MV-4-11 (cell line): ENCODE measurements at regions not wholly inside any gene's neighbourhood (a gene's known extent, or its start where the extent isn't known, plus 50 kb on each side); places are given as distances from the start of the nearest gene placed in this dataset.
"Not testable (repeated sequence)": the region's sequence is repeated elsewhere in the genome, so short reads cannot be mapped to it uniquely, and the experiment has no call there.

ENCODE experiments used
- DNase-seq: peaks from one replicate; lab custom pipeline; 2025; lab: John Stamatoyannopoulos, UW

DNA sequence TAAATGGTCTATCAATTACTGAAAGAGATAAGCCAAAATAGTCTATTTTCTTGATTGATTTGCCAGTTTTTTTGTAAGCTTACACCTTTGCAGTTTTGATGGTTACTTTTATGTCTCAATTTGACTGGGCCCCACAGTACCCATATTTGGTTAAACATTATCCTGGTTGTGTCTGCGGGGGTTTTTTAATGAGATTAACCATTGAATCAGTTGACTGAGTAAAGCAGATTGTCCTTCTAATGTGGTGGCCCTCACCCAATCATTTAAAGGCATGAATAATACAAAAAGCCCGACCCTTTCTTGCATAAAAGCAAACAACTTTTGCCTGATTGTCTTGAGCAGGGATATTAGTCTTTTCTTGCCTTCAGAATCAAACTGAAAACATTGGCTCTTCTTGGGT lies 650.0 kb upstream of the RGS18 start:
- DNase-seq: no peak

DNA sequence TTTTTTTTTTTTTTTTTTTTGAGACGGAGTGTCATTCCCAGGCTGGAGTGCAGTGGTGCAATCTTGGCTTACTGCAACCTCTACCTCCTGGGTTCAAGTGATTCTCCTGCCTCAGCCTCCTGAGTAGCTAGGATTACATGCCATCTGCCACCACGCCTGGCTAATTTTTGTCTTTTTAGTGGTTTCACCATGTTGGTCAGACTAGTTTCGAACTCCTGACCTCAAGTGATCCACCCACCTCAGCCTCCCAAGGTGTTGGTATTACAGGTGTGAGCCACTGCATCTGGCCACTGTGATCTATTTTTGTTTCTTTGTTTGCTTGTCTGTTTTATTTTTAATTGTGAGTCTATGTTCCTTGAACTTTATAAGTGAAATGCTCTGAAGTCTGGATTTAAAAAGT lies 646.8 kb upstream of the RGS18 start:
- DNase-seq: not testable (repeated sequence)

DNA sequence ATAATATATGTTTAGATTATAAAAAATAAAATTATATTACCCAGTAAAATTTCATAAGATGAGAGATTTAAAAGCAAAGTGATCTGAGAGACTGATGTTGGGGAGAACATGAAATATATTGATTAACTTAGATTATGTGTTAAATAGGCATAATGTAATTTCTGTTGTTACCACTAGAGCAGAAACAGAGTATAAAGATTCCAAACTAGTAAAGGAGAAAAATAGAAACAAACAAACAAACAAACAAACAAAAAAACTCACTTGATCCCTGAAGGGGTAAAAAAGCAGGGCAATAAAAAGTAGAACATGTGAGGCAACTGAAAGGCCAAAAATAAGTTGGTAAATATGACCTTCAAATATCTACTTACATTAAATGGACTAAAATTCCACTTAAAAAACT lies 640.4 kb upstream of the RGS18 start:
- DNase-seq: no peak

DNA sequence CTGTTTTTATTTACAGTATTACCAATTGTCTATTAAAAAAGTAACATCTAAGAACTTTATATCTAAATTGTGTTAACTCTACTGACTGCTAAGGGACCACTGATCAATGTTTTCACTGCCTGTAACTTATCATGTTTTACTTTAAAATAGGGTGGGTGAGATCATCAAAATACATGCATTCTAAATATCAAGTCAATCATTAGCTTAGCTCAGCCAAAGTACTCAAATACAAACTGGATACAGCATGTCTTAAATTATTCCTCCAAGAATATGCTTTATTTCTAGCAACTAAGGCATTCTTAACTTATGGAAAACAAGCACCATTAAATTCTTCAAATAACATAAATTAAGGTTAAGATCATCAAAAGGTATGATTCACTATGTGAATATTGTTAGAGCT lies 638.7 kb upstream of the RGS18 start:
- DNase-seq: no peak

DNA sequence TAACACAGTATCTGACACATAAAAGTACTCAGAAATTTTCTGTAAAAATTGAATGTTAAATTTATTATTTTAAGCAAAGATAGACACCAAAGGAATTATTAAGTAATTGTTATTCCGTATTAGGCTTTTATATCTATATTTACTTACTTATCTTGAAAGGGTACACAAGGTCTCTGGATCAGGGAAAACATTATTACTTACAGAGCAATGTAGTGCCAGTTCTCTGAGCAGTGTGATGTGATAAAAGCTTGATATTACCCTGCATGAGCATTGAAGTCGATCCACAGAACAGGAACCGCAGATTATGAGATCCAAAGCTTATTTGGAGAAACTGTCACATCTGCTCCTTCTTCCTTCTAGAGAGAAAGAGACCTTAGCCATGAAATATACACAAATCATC lies 637.9 kb upstream of the RGS18 start:
- no peak for DNase-seq

DNA sequence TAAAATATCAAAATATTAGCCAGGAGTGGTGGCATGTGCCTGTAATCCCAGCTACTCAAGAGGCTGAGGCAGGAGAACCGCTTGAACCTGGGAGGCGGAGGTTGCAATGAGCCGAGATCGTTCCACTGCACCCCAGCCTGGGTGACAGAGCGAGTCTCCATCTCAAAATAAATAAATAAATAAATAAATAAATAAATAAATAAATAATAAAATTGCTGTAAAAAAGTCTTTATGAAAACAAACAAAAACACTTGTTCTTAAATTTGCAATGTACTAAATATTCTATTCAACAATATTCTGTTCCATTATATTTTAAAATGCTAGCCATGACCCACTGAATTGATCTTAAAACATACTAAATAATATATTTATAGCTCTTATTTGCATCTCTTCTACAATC lies 632.3 kb upstream of the RGS18 start:
- DNase-seq: not testable (repeated sequence)

DNA sequence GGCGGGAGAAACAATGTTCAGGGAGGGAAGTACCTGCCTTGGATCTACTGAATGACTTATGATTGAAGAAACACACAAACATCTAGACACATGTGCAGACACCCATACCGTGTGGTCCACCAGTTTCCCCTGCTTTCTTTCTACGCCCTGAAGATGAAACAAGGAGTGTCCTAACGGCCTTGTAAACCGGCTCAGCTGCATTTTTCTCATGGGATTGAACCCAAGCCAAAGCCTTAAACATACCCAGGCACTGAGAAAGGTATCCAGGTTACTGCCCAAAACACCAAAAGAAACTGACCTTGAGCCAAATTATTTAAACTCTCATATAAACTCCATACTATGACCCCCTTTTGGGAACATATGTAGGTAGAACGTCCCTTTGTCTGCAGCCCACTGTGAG lies 630.0 kb upstream of the RGS18 start:
- no peak for DNase-seq

DNA sequence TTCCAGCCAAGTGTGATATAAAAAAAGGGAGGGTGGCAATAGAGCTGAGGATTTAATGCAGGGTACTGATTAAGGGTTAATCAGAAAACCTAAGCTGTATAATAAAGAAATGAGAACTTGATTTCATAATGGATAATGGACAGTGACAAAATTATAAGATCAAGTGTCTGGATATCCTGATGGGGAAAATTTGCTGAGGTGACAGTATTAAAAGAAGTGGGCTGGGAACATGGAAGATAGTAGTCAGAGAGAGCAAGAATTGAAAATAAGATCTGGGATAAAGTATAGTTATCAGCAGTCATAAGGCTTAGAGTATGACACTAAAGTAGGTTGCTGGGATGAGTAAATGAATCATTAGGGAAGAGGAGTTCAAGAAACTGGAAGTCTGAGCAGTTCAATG lies 627.3 kb upstream of the RGS18 start:
- no peak for DNase-seq

DNA sequence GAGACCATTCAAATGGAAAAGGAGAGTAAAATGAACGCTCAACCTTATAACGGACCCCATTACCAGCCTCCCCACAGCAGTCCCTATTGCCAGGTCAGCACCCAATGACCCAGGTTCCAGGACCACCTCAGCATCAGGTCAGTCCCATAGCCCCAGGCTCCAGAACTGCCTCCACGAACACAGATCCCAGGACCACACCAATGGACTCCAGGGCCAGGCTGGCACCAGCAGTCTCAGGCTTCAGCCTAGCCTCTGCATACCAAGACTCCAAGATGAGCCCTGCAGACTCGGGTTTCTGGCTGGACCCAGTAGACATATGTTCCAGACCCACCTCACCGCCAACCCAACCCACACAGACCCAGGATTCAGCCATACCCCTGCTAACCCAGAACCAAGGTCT lies 625.0 kb upstream of the RGS18 start:
- no peak for DNase-seq

DNA sequence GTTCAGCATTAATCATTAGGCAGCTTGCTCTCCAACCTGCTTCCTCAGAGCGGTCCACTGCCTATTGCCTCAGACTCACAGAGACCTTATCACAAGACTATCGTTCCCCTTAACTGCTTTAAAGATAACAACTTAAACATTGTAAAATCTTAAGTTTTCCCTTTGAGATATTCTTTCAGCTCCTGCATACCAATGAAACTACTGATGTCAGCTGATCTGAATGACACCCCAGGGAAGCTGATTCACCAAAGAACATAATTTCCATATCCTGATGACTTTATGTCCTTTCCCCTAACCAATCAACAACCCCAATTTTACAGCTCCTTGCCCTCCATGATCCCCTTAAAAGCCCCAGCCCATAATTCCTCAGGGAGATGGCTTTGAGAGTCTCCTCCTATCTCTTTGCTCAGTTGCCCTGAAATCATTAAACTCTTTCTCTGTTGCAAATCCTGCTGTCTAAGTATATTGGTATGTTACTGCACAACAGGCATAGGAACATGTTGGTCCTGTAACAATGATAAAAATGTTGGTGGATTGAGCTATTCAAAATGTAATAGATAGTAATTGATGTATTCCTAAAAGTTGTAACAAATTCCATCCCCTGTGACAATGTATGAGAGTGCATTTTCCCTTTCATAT lies 621.4 kb upstream of the RGS18 start:
- DNase-seq: no peak

DNA sequence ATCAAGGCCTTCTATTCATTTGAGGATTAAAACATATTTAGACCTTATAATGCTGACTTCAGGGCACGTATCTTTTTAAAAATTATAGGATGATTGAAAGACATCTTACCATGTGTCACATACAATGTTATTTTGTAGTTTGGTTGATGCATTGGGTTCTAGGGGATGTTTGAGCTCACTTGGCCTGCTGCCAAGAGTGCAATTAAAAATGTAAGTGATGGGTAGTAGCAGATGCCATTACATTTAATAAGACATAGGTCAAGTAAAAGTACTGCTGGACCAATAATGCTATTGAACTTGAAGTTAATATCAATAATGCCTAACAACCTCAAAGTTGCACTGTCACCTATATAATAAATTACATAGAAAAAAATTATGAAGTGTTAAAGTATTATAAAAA lies 616.5 kb upstream of the RGS18 start:
- DNase-seq: no peak

DNA sequence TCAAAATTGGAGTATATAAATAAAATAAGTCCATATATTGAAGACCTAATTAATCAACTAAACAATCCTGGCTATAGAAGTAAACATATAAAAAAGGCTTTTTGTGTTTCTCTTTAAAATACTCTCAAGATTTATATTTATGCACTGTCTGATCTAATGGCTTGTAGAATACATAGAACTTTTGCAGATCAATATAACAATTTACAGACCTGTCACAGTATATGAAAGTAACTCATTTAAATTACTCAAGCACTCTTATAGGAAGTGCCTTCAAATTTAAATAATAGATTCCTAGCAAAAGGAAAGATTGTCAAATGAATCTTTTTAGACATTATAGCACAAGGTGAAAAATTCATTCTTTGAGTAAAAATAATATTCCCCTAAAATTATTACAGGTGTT lies 615.8 kb upstream of the RGS18 start:
- DNase-seq: no peak

DNA sequence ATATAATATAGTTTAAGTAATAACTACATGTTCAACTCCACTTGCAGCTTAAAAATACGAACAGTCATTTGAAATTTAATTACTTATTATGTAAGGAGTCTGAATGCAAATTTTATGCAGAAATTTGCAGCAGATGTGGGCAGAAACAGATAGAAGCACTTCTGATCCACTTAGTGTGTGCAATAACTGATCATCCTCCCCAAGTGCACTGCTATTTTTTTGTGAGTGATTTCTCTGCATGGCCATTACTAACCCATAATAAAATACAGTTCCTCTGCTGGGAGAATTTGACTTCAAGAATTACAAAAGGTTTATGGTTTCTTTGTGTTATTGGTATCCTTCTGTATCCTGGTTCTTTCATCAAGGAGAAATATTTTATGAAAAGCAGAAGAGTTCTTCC lies 611.5 kb upstream of the RGS18 start:
- DNase-seq: no peak

DNA sequence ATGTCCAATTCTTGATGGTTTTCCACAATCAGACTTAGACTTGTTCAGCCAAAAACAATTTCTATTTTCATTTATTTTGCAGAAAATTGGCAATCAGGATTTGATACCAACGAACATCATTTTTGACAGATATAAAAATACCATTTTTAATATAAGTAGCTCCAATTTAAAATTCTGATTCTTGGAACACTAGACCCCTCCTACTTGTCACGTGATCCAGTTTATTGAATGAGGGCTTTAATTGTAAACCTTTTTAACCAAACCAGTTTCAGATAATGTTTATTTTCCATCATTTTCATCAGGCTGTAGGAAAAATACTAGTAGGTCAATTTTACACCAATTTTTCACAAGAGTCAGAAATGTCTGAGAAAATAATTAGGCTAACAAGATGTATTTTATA lies 607.2 kb upstream of the RGS18 start:
- no peak for DNase-seq

DNA sequence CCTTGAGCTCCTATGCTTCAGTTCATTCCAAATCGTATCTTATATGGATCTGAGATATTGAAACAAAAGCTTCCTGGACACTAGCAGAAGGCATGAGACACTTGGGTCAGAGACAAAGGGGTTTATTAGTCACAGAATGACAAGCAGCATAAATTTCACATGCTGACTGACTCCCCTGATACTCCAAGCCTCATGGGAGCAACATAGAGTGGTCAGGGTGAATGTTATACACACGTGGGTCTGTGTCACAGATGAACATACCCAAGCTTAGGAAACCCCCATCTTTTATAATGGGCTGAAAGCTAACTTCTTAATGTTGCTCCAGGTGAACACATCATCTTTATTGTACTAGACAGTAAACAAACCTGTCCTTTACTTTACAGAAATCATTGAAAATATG lies 599.9 kb upstream of the RGS18 start:
- no peak for DNase-seq

DNA sequence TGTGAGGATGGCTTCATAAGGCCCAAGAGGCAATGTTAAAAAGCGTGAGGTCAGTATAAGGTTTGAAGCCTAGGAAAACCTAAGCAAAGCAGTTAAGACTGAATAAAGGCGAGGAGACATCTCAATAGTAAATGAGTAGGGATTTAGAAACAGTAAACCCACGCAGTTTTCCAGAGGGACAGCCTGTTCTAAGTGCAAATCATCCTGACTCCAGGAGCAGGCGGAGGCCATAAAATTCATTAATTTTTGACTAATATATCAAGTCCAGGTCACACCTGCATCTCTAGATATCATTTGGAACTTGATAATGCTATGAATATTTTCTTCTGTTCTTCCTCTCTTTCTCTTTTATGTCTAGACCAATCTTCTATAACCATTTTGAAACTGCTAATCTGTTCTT lies 597.0 kb upstream of the RGS18 start:
- DNase-seq: no peak

DNA sequence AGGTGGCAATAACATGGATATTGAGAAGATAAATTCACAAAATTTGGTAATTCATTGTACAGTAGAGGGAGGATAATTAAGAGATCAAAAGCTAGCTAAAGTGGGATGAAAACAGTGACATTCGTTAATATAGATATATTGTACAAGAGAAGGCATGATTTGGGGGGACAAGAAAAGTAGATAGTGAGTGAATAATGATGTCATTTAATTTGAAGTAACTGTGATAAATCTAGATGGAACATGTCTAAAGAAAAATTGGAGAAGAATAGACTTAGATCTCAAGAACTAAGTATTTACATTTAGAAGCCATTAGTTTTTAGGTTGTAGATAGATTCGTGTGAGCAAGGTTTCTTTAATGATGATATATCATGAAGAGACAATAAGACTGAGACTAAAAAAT lies 594.0 kb upstream of the RGS18 start:
- DNase-seq: no peak

DNA sequence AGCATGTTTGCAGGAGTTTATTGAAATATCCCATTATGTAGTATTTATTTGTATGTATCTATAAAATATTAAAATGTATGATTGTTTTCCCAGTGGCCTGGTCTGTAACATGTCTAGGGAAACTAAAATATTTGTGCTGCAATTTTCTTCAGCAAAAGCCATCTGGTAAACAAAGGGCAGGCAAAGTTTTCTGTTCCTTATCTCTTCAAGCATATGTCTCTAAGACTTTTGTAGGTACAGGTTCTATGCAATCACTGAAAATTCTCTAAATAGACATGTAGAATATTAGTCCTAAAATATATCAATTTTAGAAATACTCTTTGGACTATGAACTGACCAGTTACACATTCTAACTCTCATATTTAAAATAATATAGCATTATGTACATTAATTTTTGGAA lies 585.8 kb upstream of the RGS18 start:
- DNase-seq: no peak

DNA sequence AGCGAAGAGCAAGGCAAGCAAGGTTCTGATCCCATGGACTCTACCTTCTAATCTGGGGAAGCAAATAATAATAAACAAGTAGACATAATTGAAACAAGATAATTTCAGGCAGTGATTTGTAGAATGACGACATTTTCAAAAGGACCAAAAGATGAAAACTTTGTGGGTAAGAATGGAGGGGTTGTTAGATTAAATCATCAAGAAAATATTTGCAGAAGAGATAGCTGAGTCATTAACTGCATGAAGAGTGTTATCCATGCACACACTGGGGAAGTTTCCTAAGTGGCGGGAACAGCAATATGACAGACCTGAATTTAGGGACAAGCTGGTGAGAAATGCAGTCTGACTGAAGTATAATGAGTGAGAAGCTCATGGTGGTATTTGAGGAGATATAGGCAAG lies 583.1 kb upstream of the RGS18 start:
- no peak for DNase-seq

DNA sequence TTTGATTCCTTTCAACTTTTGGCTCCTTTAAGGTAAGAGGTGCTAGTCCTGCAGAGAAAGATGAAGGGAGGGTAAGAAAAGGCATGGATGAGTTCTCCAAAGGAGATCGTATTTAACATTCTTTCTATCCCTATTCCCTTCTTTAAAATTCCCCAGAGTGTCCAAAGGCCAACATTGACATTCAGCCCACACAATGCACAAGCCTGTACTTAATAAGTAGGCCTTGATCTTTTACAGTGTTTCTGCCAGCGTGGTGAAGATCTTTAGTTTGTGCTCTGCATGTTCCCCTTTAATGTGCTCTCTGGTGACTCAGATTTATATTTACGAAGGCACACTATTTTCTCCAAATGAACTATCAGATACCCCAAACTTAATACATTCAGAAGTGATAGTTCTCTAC lies 582.5 kb upstream of the RGS18 start:
- no peak for DNase-seq

DNA sequence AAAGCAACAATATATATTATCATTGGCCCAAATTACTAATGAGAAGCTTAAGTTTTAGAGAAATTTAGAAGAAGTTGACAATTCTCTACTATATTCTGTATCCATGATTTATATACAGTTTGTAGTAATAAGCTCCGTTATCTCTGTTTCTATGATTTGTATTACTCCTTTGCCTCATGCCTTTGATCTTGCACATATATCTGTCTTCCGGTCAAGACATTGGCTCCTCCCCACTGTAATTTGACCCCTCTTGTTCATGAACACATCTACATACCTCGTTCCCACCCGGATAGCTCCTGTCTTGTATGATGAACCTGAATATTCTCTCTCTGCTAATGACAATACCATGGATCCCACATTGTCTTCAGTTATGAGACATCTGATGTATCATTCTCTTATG lies 581.0 kb upstream of the RGS18 start:
- DNase-seq: no peak

DNA sequence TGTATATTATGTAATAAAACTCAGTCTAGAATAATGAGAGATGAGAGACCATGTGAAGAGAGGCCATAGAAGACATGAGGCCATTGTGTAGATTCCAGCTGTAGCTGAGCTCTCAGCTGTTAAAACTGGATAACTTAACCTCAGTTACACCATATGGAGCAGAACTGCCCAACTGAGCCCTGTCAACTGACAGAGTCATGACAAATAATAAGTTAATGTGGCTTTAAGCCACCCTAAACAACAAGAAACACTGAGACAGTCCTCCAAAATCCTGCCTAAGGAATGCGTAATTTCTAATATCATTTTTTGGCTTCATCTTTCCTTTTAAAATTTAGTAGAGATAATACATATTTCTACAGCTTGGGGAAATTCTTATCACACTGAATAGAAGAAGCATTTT lies 580.0 kb upstream of the RGS18 start:
- DNase-seq: no peak

DNA sequence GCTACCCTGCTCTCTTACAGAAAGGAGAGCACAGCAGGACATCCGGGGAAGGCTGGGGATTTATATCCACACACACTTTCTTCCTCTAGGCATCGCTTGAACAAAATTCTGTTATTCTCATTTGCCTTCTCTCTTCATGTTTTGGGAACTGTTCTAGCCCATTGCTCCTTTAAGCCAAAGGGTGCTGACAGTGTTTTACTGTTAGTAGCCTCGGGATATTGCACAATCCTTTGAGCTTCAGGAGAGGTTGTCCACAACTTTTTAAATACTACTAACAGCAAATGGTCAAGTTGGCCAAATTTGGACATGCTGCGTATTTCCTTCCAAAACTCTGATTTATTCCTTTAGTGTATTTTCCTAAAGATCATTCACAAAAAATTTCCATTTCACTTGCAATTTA lies 579.2 kb upstream of the RGS18 start:
- peak; percentile 23 for DNase-seq

DNA sequence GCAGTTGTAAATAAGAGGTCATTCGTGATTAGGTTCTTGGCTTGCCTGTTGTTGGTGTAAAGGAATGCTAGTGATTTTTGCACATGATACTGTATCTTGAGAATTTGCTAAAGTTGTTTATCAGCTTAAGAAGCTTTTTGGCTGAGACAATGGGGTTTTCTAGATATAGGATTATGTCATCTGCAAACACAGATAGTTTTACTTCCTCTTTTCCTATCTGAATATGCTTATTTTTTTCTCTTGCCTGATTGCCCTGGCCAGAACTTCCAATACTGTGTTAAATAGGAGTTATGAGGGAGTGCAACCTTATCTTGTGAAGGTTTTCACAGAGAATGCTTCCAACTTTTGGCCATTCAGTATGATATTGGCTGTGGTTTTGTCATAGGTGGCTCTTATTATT lies 576.1 kb upstream of the RGS18 start:
- DNase-seq: peak; percentile 70

DNA sequence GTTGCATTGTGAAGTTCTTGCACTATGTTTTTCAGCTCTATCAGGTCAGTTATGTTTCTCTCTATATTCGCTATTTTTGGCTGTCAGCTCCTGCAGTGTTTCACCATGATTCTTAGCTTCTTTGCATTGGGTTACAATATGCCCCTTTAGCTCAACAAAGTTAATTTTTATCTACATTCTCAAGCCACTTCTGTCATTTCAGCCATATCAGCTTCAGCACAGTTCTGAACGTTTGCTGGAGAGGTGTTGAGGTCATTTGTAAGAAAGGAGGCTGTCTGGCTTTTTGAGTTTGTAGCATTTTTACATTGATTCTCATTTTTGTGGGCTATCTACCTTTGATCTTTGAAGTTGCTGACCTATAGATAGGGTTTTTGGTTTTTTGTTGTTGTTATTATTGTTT lies 573.2 kb upstream of the RGS18 start:
- DNase-seq: no peak
